Stimulated activated naive CD8-positive, alpha-beta T cell treated with anti-CD3 and anti-CD28 coated beads, Interleukin-15, amount 100 ng/mL, for 72 hours (primary cell): ENCODE measurements at regions not wholly inside any gene's neighbourhood (a gene's known extent, or its start where the extent isn't known, plus 50 kb on each side); places are given as distances from the start of the nearest gene placed in this dataset.
A peak's percentile ranks its signal among the peaks of the same experiment; 100 is the strongest.
"Not testable (repeated sequence)": the region's sequence is repeated elsewhere in the genome, so short reads cannot be mapped to it uniquely, and the experiment has no call there.

Source experiments
- ATAC-seq: fragments of 150-1000 bp; cut with Tn5 transposase; 2 replicates; pipeline ENCODE4 v1.10.0; 2021; ENCODE audit warnings: mild to moderate bottlenecking, moderate library complexity
- DNase-seq, 2 donors: peaks; one replicate each; pipeline ENCODE4 v3.0.0; 2021 to 2022
- H3K27ac Mint-ChIP-seq, 2 donors: one replicate each; pipeline ENCODE4 v1.8.0; 2022; ENCODE audit warnings: mild to moderate bottlenecking in 2 of 2, mixed read lengths in 2 of 2, moderate library complexity in 2 of 2
- H3K27me3 Mint-ChIP-seq: one replicate; pipeline ENCODE4 v1.8.0; 2022; ENCODE audit warnings: mixed read lengths
- H3K4me1 Mint-ChIP-seq: one replicate; pipeline ENCODE4 v1.8.0; 2022; ENCODE audit warnings: mild to moderate bottlenecking, mixed read lengths
- H3K4me3 Mint-ChIP-seq, 2 donors: one replicate each; pipeline ENCODE4 v1.8.0; 2022; ENCODE audit warnings: mild to moderate bottlenecking in 2 of 2, mixed read lengths in 2 of 2, moderate library complexity in 1 of 2
- H3K9me3 Mint-ChIP-seq, 2 donors: one replicate each; pipeline ENCODE4 v1.8.0; 2022; ENCODE audit warnings: mixed read lengths in 2 of 2

DNA sequence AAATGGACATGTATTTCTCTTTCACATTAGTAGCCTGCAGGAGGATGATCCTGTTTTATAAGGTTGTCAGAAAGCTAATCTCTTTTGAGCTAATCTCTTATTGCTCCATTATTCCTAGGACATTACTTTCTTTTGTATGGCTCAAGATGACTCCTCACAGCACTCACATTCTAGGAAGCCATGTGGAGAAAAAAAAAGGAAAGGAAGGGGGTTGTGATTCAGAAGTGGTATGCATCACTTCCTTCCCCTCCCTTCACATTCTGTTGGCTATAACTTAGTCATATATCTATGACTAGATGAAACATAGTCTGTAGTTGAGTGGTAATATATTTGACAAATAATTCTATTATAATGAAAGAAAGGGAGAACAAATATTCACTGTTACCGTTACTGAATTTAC lies 168.8 kb upstream of the TTC14 start:
- Mint-ChIP-seq H3K9me3 (peaks cover 29 to 31% of the 10 kb centered on the region in 2 donors), H3K4me3 (no peak overlapping the region), H3K27me3 (no peaks in the 10 kb centered on the region), H3K27ac (no peak overlapping the region), H3K4me1 (no peaks in the 10 kb centered on the region)
- no peak for DNase-seq
- no peak for ATAC-seq

DNA sequence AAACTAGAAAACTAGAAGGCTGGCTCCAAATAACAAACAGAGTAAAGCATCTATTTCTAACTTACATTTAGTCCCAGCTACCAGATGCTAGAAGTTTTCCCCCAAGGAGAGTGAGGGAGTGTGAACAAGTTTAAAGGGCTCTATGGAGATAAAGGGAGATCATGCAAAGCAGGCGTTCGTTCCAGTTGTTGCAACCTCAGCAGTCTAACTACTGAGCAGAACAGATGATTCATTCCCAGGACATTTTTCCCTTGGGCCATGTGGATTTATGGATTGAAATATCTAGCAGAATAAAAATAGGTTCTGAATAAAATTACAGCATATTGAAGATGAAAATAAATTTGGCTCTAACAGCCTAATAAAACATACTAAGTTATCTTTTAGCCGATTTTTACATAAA lies 154.8 kb upstream of the TTC14 start:
- H3K4me3 Mint-ChIP-seq = no peak overlapping the region
- ATAC-seq = no peak
- DNase-seq = no peak
- no peaks in the 10 kb centered on the region for H3K4me1 Mint-ChIP-seq
- no peak overlapping the region for H3K27ac Mint-ChIP-seq
- H3K9me3 Mint-ChIP-seq = peaks cover 5 to 18% of the 10 kb centered on the region in 2 donors
- H3K27me3 Mint-ChIP-seq = no peaks in the 10 kb centered on the region

DNA sequence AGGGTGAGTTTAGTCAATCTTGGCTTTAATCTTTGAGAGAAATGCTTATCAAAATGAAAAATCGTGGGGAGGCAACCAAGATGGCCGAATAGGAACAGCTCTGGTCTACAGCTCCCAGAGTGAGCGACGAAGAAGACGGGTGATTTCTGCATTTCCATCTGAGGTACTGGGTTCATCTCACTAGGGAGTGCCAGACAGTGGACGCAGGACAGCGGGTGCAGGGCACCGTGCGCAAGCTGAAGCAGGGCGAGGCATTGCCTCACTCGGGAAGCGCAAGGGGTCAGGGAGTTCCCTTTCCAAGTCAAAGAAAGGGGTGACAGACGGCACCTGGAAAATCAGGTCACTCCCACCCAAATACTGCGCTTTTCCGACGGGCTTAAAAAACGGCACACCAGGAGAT lies 153.6 kb upstream of the TTC14 start:
- H3K9me3 Mint-ChIP-seq = peaks cover 5 to 18% of the 10 kb centered on the region in 2 donors
- H3K27me3 Mint-ChIP-seq, H3K27ac Mint-ChIP-seq, H3K4me1 Mint-ChIP-seq, ATAC-seq, DNase-seq, H3K4me3 Mint-ChIP-seq: not testable (repeated sequence)

DNA sequence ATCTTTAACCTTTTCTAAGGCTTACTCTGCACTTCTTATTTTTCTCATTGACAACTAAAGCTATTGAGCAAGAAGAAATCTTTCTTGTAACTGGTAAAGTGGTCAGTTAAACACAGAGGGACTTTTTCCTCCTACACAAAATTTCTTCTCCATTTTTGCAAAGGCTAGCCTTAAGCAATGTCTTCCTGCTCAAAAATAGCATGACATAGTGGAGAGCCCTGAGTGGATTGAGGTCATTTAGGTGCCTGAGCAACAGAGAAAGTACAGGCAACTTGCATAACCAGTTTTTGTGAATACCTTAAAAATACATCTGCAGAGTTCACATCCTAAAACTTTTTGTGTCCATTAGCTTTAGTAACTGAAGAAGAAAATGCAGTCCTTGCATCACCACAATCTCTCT lies 144.7 kb upstream of the TTC14 start:
- DNase-seq = no peak
- ATAC-seq = no peak
- peaks cover 0 to 5% of the 10 kb centered on the region in 2 donors for H3K9me3 Mint-ChIP-seq
- no peaks in the 10 kb centered on the region for H3K4me1 Mint-ChIP-seq
- H3K27ac Mint-ChIP-seq = no peak overlapping the region
- H3K4me3 Mint-ChIP-seq = no peak overlapping the region
- H3K27me3 Mint-ChIP-seq = no peaks in the 10 kb centered on the region

DNA sequence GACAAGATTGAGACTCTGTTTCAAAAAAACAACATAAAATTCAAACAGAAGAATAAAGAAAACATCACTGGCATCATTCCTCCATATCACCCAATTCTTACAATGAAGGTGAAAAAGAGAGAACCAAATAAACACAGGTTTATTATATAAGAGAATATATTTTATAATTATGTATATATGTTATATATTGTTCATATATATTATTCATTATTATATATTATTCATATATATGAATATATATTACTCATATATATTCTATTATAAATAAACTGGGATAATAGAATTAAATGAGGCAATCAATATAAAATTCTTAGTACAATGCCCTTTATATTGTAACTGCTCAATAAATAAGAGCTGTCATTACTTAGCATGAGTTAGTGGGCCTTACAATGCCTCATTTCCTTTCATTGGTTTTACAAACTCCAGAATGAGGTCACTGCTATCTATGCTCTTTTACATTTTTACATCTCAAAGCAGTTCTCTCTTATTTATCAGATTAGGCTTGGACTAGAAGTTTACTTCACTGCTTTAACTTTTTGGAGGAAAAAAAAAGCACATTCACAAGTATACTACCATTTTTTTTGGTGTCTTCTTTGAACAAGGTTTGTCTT lies 135.5 kb upstream of the TTC14 start:
- ATAC-seq (no peak), DNase-seq (no peak)
- no peak overlapping the region for H3K27ac Mint-ChIP-seq
- no peaks in the 10 kb centered on the region for H3K27me3 Mint-ChIP-seq
- H3K4me3 Mint-ChIP-seq = no peak overlapping the region
- no peaks in the 10 kb centered on the region for H3K4me1 Mint-ChIP-seq
- H3K9me3 Mint-ChIP-seq = peaks cover 3 to 14% of the 10 kb centered on the region in 2 donors

DNA sequence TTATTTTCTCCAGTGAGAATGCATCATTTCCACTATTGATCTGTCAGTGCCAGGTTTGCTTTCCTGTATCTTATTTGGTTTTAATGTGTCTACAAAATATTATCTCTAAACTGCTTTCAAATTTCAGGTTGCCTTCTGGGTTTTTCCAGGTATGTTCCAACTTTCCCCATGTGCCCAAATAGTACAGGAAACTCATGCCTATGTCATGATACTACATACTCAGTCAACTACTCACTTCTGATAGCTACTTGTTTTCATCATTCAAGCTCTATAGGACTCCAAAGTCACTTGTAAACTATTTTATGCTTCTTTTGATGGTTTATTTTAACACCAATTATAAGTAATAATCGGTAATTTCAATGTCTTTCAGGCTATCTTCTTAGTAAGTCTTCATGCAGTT lies 134.8 kb upstream of the TTC14 start:
- ATAC-seq (no peak), DNase-seq (no peak)
- no peak overlapping the region for H3K27ac Mint-ChIP-seq
- H3K9me3 Mint-ChIP-seq = peaks cover 3 to 14% of the 10 kb centered on the region in 2 donors
- H3K4me1 Mint-ChIP-seq = no peaks in the 10 kb centered on the region
- H3K4me3 Mint-ChIP-seq = no peak overlapping the region
- H3K27me3 Mint-ChIP-seq = no peaks in the 10 kb centered on the region

DNA sequence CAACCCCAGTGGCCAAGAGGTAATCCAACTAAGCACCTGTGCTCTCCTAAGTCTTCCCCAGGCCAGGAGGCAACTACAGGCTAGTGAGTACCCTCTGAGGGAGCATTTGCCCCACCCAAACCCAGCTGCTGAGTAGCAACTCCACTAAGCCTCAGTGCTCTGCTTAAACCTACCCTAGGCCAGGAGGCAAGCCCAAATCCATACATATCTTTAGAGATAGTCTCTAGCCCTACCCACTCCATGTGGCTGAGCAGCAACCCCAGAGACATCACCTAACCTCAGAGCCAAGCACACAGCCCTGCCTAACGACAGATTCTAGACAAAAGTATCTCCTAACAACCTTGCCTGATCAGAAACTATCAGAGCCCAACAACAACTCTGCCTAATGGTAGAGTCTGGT lies 132.8 kb upstream of the TTC14 start:
- ATAC-seq (peak; percentile 37), DNase-seq (no peak)
- Mint-ChIP-seq H3K9me3 (peaks cover 0 to 14% of the 10 kb centered on the region in 2 donors), H3K4me3 (no peak overlapping the region), H3K4me1 (no peaks in the 10 kb centered on the region), H3K27ac (peak overlapping the region in 1 of 2 donors; percentile 63), H3K27me3 (no peaks in the 10 kb centered on the region)

DNA sequence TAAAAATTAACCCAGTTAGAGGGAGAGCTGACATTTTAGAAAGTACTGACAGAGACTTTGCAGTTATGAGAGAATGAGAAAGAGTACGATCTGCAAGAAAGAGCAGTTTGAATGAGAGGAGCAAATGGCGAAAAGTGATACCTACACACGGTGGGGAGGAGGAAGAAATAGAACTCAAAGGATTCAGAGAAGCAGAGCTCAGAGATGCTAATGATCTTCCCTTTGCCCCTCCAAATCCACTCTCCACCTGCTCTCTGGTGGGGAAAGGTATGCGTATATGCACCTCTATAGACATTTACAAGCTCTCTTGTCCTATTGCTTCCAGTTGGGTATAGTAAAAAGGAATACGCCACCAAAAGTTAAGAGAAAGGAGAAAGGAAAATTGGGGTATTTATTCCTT lies 123.3 kb upstream of the TTC14 start:
- Mint-ChIP-seq H3K27ac (no peak overlapping the region), H3K4me1 (no peaks in the 10 kb centered on the region), H3K4me3 (no peak overlapping the region), H3K9me3 (peaks cover 3 to 5% of the 10 kb centered on the region in 2 donors), H3K27me3 (no peaks in the 10 kb centered on the region)
- no peak for DNase-seq
- no peak for ATAC-seq

DNA sequence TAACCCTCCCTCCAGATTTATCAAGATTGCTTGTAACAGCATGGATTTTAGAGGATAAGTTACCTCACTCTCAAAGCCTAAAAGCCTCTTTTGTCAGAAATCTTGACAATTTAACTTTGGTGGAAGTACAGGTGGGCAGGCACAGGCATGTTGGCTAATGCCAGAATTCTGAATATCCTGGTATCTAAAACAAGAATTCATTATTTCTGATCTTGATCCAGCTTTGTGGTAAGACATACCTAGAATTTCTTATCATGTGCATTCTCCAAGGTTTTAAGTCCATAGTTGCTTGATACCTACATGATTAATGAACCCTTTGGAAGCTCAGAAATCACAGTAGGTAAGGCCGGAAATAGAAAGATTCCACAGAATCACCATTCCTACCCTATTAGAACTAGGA lies 109.9 kb upstream of the TTC14 start:
- Mint-ChIP-seq H3K27me3 (no peaks in the 10 kb centered on the region), H3K9me3 (peaks cover 13 to 18% of the 10 kb centered on the region in 2 donors), H3K4me3 (no peak overlapping the region), H3K27ac (no peak overlapping the region), H3K4me1 (no peaks in the 10 kb centered on the region)
- no peak for DNase-seq
- ATAC-seq = no peak

DNA sequence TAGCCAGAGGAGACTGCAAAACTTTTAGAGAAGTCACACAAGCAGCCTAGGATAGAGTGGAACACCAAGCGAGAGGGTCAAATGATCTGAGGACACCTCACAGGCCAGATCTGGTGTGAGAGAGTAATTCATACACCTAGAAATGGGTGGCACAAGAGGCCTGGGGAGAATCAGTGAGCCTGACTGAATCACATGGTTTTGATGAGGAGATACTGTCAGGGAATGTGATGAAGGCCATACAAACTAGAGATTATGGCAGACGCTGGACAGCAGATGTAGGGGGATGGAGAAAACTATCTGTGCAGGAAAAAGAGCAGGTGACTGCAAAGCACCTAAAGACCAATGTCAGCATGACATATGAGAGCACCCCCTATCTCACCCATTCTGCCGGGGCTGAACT lies 105.0 kb upstream of the TTC14 start:
- H3K4me1 Mint-ChIP-seq = no peaks in the 10 kb centered on the region
- no peak overlapping the region for H3K4me3 Mint-ChIP-seq
- no peaks in the 10 kb centered on the region for H3K27me3 Mint-ChIP-seq
- H3K27ac Mint-ChIP-seq = no peak overlapping the region
- H3K9me3 Mint-ChIP-seq = peaks cover 24 to 33% of the 10 kb centered on the region in 2 donors
- no peak for ATAC-seq
- no peak for DNase-seq

DNA sequence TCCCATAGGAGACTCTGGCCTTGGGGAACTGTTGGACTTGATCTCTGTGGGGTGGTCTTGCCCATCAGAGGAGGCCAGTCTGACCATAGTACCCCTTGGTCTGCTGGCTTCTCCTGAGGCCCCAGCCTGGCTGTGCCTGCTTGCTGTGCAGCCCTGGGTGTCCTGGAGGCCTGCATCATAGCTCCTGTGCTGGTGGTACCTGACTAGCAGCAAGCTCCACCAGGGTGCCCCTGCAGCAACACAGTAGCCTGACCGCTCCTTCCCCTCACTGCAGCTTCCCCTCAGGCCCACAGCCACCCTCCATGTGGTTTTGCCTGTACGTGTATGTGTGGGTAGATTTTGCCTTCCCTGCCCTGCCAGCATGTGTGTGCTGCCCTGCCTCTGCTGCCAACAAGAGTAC lies 85.6 kb upstream of the TTC14 start:
- ATAC-seq (no peak), DNase-seq (no peak)
- peaks cover 0 to 34% of the 10 kb centered on the region in 2 donors for H3K9me3 Mint-ChIP-seq
- H3K27ac Mint-ChIP-seq = no peak overlapping the region
- no peaks in the 10 kb centered on the region for H3K27me3 Mint-ChIP-seq
- H3K4me3 Mint-ChIP-seq = no peak overlapping the region
- H3K4me1 Mint-ChIP-seq = no peaks in the 10 kb centered on the region

DNA sequence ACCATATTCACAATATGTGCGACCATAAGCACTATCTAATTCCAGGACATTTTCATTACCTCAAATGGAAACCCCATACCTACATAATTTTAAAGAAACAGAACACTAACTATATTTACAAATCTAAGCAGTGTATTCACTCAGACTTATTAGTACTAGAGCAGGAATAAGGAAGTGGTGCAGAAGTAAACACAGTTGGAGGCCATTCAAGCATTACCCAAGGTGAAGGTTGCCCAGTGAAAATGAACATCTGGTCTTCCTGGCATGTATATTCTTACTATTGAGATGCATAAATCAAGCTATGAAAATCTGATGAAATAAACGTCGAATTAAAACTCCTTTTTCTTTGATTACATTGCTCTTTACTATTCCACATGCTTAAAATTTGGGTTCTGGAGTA lies 78.9 kb upstream of the TTC14 start:
- no peaks in the 10 kb centered on the region for H3K4me1 Mint-ChIP-seq
- DNase-seq (no peak), ATAC-seq (no peak)
- no peaks in the 10 kb centered on the region for H3K27me3 Mint-ChIP-seq
- H3K27ac Mint-ChIP-seq = no peak overlapping the region
- peaks cover 0 to 38% of the 10 kb centered on the region in 2 donors for H3K9me3 Mint-ChIP-seq
- no peak overlapping the region for H3K4me3 Mint-ChIP-seq

DNA sequence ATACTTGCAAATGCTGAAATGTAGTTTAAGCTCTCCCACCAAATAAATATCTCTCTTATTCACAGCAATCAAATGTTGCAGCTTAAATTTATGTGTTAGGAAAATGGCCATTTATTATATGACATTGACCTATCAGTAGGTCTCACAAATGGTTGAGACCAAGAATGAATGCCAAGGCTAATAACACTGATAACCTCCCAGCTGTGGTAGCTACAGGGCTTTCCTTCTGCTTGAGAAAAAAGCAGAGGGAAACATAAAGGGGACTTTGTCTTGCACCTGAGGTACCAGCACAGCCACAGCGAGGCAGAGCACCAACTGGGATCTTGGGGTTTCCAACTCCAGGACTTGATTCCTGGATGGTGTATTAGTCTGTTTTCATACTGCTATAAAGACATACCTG lies 73.1 kb upstream of the TTC14 start:
- DNase-seq (no peak), ATAC-seq (no peak)
- Mint-ChIP-seq H3K27ac (no peak overlapping the region), H3K4me1 (no peaks in the 10 kb centered on the region), H3K4me3 (no peak overlapping the region), H3K27me3 (no peaks in the 10 kb centered on the region), H3K9me3 (peaks cover 0 to 4% of the 10 kb centered on the region in 2 donors)

DNA sequence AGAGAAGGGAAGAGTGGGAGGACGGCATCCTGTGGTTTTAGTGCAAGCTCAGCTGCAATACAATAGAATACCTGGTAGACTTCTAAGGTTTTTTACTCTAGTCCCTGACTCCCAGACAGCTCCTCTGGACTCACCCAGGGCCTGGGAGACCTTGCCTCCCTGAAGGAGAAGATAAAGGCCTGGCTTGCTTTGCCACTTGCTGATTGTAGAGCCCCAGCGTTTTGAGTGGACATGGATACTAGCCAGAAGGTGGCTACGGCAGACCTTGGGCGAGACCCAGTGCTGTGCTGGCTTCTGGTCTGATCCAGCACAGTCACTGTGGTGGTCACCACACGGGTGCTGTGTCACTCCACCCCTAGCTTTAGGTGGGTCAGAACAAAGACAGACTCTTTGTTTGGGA lies 72.2 kb upstream of the TTC14 start:
- Mint-ChIP-seq H3K9me3 (no peaks in the 10 kb centered on the region), H3K27ac (no peak overlapping the region), H3K4me1 (no peaks in the 10 kb centered on the region), H3K4me3 (no peak overlapping the region), H3K27me3 (no peaks in the 10 kb centered on the region)
- ATAC-seq (no peak), DNase-seq (no peak)

DNA sequence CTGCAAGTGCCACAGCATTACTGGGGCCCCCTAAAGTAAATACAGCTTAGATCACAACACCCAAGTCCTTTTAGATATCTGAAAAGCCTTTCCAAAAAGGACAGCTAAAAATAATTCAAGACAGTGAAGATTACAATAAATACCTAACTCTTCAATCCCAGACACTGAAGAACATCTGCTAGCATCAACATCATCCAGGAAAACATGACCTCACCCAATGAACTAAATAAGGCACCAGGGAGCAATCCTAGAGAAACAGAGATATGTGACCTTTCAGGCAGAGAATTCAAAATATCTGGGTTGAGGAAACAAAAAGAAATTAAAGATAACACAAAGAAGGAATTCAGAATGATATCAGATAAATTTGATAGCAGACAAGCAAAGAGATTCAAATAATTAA lies 71.7 kb upstream of the TTC14 start:
- no peak overlapping the region for H3K4me3 Mint-ChIP-seq
- H3K4me1 Mint-ChIP-seq = no peaks in the 10 kb centered on the region
- DNase-seq = no peak
- H3K27ac Mint-ChIP-seq = no peak overlapping the region
- H3K27me3 Mint-ChIP-seq = no peaks in the 10 kb centered on the region
- H3K9me3 Mint-ChIP-seq = no peaks in the 10 kb centered on the region
- no peak for ATAC-seq

DNA sequence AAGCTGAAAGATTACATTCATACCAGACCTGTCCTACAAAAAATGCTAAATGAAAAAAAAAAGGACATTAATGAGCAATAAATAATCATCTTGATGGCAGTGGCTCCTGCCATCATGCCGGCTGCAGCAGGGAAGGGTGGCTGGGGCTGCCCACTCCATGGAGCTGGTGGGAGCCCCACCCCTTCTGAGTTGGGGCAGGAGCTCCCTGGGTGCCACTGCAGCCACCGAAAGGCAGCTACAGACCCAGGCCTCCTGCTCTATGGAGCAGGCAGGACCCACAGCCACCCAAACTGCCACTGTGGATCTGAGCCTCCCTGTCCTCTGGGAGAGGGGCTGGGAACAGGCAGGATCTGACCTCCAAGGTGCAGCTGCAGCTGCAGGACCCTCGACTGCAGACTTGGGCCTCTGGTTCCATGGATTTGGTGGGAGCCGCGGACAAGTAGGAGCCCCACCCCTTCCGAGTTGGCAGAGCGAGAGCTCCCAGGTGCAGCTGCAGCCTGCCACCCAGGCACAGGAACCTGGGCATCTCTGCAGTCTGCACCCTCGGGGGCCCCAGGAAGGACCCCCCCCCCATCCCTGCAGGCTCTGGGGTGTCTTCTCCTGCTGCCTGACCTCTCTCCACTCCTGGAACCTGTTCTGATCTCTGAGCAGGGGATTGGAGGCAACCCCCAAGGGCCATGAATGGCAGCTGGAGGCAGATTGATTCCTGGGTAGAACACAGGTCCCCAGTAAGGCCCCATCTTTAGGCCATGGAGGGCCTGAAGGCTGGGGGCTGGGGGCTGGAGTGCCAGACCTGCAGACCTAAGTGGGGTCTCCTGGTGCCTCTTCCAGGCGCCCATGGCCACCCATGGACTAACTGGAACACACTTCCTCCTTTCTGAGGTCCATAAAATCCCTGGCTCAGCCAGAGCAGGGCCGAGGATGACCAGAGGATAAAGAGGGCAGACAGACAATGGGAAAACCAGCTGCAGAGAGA lies 70.4 kb upstream of the TTC14 start:
- H3K27ac Mint-ChIP-seq = no peak overlapping the region
- H3K9me3 Mint-ChIP-seq = no peaks in the 10 kb centered on the region
- DNase-seq = no peak
- no peaks in the 10 kb centered on the region for H3K27me3 Mint-ChIP-seq
- no peak overlapping the region for H3K4me3 Mint-ChIP-seq
- no peaks in the 10 kb centered on the region for H3K4me1 Mint-ChIP-seq
- ATAC-seq = peak; percentile 35
